OCI-LY1 (cell line): ENCODE measurements at regions not wholly inside any gene's neighbourhood (a gene's known extent, or its start where the extent isn't known, plus 50 kb on each side); places are given as distances from the start of the nearest gene placed in this dataset.

ENCODE experiments used
- EZH2 ChIP-seq: fragments of 200-600 bp; sonication (generic), shearing (Covaris generic); IDR thresholded peaks from 2 replicates; pipeline ENCODE4 v1.8.0; 2017; ENCODE audit warnings: borderline replicate concordance, mixed run types, mild to moderate bottlenecking, antibody characterized with exemption, low read length, moderate library complexity, mixed read lengths
- TF ChIP-seq, protein P1 (sequence below): fragments of 200-600 bp; sonication (generic), shearing (Covaris generic); IDR thresholded peaks from 2 replicates; pipeline ENCODE4 v1.5.1; 2017; ENCODE audit warnings: mild to moderate bottlenecking, antibody characterized with exemption, low read length, moderate library complexity, mixed read lengths

DNA sequence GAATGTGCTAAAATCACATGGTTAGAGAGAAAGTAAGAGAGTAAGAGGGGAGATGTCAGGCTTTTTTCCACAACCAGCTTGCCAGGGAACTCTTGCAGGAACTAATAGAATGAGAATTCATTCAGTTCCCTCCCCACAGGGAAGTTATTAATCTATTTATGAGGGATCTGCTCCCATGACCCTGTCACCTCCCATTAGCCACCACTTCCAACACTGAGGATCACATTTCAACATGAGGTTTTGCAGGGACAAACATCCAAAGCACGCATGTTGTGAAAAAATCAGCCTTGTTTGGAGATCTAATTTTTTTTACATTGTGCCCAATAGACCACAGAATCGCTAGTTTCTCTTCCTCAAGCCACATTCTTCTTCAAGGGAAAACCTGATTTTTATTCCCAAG is 904.0 kb downstream of the TBL1XR1 start:
- TF ChIP-seq, protein P1, sequence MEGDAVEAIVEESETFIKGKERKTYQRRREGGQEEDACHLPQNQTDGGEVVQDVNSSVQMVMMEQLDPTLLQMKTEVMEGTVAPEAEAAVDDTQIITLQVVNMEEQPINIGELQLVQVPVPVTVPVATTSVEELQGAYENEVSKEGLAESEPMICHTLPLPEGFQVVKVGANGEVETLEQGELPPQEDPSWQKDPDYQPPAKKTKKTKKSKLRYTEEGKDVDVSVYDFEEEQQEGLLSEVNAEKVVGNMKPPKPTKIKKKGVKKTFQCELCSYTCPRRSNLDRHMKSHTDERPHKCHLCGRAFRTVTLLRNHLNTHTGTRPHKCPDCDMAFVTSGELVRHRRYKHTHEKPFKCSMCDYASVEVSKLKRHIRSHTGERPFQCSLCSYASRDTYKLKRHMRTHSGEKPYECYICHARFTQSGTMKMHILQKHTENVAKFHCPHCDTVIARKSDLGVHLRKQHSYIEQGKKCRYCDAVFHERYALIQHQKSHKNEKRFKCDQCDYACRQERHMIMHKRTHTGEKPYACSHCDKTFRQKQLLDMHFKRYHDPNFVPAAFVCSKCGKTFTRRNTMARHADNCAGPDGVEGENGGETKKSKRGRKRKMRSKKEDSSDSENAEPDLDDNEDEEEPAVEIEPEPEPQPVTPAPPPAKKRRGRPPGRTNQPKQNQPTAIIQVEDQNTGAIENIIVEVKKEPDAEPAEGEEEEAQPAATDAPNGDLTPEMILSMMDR: no peak
- TF ChIP-seq EZH2: no peak
